CD4-positive, alpha-beta T cell (primary cell): ENCODE measurements at regions not wholly inside any gene's neighbourhood (a gene's known extent, or its start where the extent isn't known, plus 50 kb on each side); places are given as distances from the start of the nearest gene placed in this dataset.

ENCODE experiments used
- ATAC-seq: fragments of 200-7000 bp; cut with Tn5 transposase; one replicate; pipeline ENCODE4 v1.10.0; 2022; ENCODE audit warnings: mild to moderate bottlenecking; ENCODE audit not compliant: poor library complexity
- CTCF ChIA-PET: fragments of 350-600 bp; sonication (Branson Sonifier 250); formaldehyde crosslinking; loops from one replicate; lab custom pipeline; 2021; ENCODE audit warnings: antibody characterized with exemption, inconsistent platforms; lab: Charles Lee
- POLR2A ChIA-PET: fragments of 350-600 bp; sonication (Branson Sonifier 250); formaldehyde crosslinking; loops from one replicate; lab custom pipeline; 2021; ENCODE audit warnings: antibody characterized with exemption, inconsistent platforms; lab: Charles Lee
- DNase-seq, 14 experiments: peaks; one replicate each; pipeline ENCODE4 v3.0.0-alpha.2; 2013 to 2020; ENCODE audit warnings: mixed read lengths in 2 of 14
- H3K27ac ChIP-seq, 2 donors: one replicate each; pipeline versions ENCODE4 v1.5.1 to v1.7.0; 2013; ENCODE audit warnings: low read length in 2 of 2, low read depth in 1 of 2, mild to moderate bottlenecking in 1 of 2
- H3K27me3 ChIP-seq, 2 experiments: 1 replicate in 1 of 2; 2 replicates in 1 of 2; pipeline versions ENCODE4 v1.6.1 to v1.7.0; 2013; ENCODE audit warnings: low read length in 2 of 2, control low read depth in 1 of 2, mild to moderate bottlenecking in 1 of 2, moderate library complexity in 1 of 2; ENCODE audit not compliant: insufficient read depth in 2 of 2, control insufficient read depth in 1 of 2
- H3K36me3 ChIP-seq: one replicate; pipeline ENCODE4 v1.6.1; 2013; ENCODE audit warnings: low read length, control low read depth; ENCODE audit not compliant: insufficient read depth
- H3K4me1 ChIP-seq: one replicate; pipeline ENCODE4 v1.6.1; 2013; ENCODE audit warnings: low read length, control low read depth; ENCODE audit not compliant: insufficient read depth
- H3K4me3 ChIP-seq: one replicate; pipeline ENCODE4 v1.5.1; 2013; ENCODE audit warnings: mild to moderate bottlenecking, low read length, moderate library complexity
- H3K9me3 ChIP-seq, 2 experiments: 1 replicate in 1 of 2; 2 replicates in 1 of 2; pipeline versions ENCODE4 v1.6.1 to v1.7.0; 2013; ENCODE audit warnings: low read length in 2 of 2, mild to moderate bottlenecking in 2 of 2, control low read depth in 1 of 2, moderate library complexity in 1 of 2; ENCODE audit not compliant: control insufficient read depth in 1 of 2, insufficient read depth in 1 of 2
- H3K27ac Mint-ChIP-seq: one replicate; pipeline ENCODE4 v1.8.0; 2020; ENCODE audit warnings: mixed read lengths
- H3K27me3 Mint-ChIP-seq: one replicate; pipeline ENCODE4 v1.8.0; 2021; ENCODE audit warnings: mixed read lengths
- H3K36me3 Mint-ChIP-seq: one replicate; pipeline ENCODE4 v1.8.0; 2021; ENCODE audit warnings: low read depth, mixed read lengths
- H3K4me1 Mint-ChIP-seq: one replicate; pipeline ENCODE4 v1.8.0; 2021; ENCODE audit warnings: low read depth, mixed read lengths
- H3K4me3 Mint-ChIP-seq: one replicate; pipeline ENCODE4 v1.8.0; 2020; ENCODE audit warnings: mild to moderate bottlenecking, mixed read lengths
- H3K9me3 Mint-ChIP-seq: one replicate; pipeline ENCODE4 v1.8.0; 2020; ENCODE audit warnings: mixed read lengths
- CTCF ChIP-seq: fragments of 200-600 bp; IDR thresholded peaks from one replicate; pipeline ENCODE4 v1.8.0; 2022; ENCODE audit warnings: antibody characterized with exemption, mild to moderate bottlenecking
- intact Hi-C, 2 experiments: fragments of 100-400 bp; cut with DNase I in 1 of 2; cut with micrococcal nuclease in 1 of 2; formaldehyde crosslinking; loops; one replicate each; pipeline versions ENCODE4 v1.15.1 to v1.9.0; 2023 to 2025; cut with DNase I, micrococcal nuclease

GRCh38 chr11:111095327-111095726 lies 150.2 kb upstream of the POU2AF2 start:
- Histone ChIP-seq H3K27me3 (no peaks in the 10 kb centered on the region), H3K9me3 (peaks cover 3 to 4% of the 10 kb centered on the region in 2 experiments), H3K4me3 (no peak overlapping the region), H3K27ac (no peak overlapping the region), H3K36me3 (no peaks in the 10 kb centered on the region), H3K4me1 (no peaks in the 10 kb centered on the region)
- ChIA-PET CTCF (no interaction called here), POLR2A (no interaction called here)
- Mint-ChIP-seq H3K27me3 (peaks cover 16% of the 10 kb centered on the region), H3K9me3 (no peaks in the 10 kb centered on the region), H3K4me1 (no peaks in the 10 kb centered on the region), H3K27ac (no peak overlapping the region), H3K36me3 (no peaks in the 10 kb centered on the region), H3K4me3 (no peak overlapping the region)
- intact Hi-C loops, result no loop called here
- no peak for TF ChIP-seq CTCF
- DNase-seq (no peak), ATAC-seq (no peak)

GRCh38 chr11:111093061-111093460 lies 152.5 kb upstream of the POU2AF2 start:
- ChIA-PET CTCF (no interaction called here), POLR2A (no interaction called here)
- Histone ChIP-seq H3K27ac (no peak overlapping the region), H3K36me3 (no peaks in the 10 kb centered on the region), H3K4me3 (no peak overlapping the region), H3K9me3 (peaks cover 0 to 3% of the 10 kb centered on the region in 2 experiments), H3K4me1 (no peaks in the 10 kb centered on the region), H3K27me3 (no peaks in the 10 kb centered on the region)
- TF ChIP-seq CTCF, result no peak
- H3K9me3 Mint-ChIP-seq, result no peaks in the 10 kb centered on the region
- H3K4me3 Mint-ChIP-seq, result no peak overlapping the region
- DNase-seq, result no peak
- H3K36me3 Mint-ChIP-seq, result no peaks in the 10 kb centered on the region
- H3K27me3 Mint-ChIP-seq, result peaks cover 12% of the 10 kb centered on the region
- intact Hi-C loops, result no loop called here
- H3K4me1 Mint-ChIP-seq, result no peaks in the 10 kb centered on the region
- no peak overlapping the region for H3K27ac Mint-ChIP-seq
- no peak for ATAC-seq

GRCh38 chr11:111091321-111091938 lies 154.1 kb upstream of the POU2AF2 start:
- H3K9me3 ChIP-seq, result no peaks in the 10 kb centered on the region
- Mint-ChIP-seq H3K4me1 (no peaks in the 10 kb centered on the region), H3K36me3 (no peaks in the 10 kb centered on the region), H3K27ac (no peak overlapping the region), H3K4me3 (no peak overlapping the region), H3K9me3 (no peaks in the 10 kb centered on the region), H3K27me3 (peaks cover 14% of the 10 kb centered on the region)
- no peak for ATAC-seq
- H3K36me3 ChIP-seq, result no peaks in the 10 kb centered on the region
- intact Hi-C loops, result no loop called here
- no peak overlapping the region for H3K4me3 ChIP-seq
- H3K4me1 ChIP-seq, result no peaks in the 10 kb centered on the region
- ChIA-PET CTCF (interaction anchor here (0.6 kb wide), 1 partner anchor 302 kb away, joined by 3 read pairs; no protein-coding TSS in a partner anchor), POLR2A (no interaction called here)
- H3K27me3 ChIP-seq, result no peaks in the 10 kb centered on the region
- H3K27ac ChIP-seq, result no peak overlapping the region
- DNase-seq, result no peak
- TF ChIP-seq CTCF, result no peak
